Stimulated activated naive CD8-positive, alpha-beta T cell treated with anti-CD3 and anti-CD28 coated beads, Interleukin-15, Interleukin-2, amounts not matched to agents 100 U/mL and 50 U/mL, for 24 hours (primary cell): ENCODE measurements at regions not wholly inside any gene's neighbourhood (a gene's known extent, or its start where the extent isn't known, plus 50 kb on each side); places are given as distances from the start of the nearest gene placed in this dataset.

Experiments
- ATAC-seq: fragments of 150-1000 bp; cut with Tn5 transposase; one replicate; pipeline ENCODE4 v1.10.0; 2021
- DNase-seq: peaks from one replicate; pipeline ENCODE4 v3.0.0; 2021

DNA sequence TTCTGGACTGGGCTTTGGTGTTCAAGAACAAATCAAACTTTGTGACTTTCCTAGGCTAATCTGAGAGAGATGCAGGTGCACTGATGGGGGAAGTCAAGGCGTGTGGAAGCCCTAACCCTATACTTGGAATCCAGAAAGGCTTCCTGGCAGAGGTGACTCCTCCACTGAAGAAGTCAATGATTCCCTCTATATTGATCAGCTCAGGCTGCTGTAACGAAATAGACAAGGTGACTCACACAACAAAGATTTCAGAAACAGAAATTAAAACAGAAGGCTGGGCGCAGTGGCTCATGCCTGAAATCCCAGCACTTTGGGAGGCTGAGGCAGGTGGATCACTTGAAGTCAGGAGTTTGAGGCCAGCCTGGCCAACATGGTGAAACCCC lies 69.6 kb upstream of the GGTA1 start:
- no peak for ATAC-seq

DNA sequence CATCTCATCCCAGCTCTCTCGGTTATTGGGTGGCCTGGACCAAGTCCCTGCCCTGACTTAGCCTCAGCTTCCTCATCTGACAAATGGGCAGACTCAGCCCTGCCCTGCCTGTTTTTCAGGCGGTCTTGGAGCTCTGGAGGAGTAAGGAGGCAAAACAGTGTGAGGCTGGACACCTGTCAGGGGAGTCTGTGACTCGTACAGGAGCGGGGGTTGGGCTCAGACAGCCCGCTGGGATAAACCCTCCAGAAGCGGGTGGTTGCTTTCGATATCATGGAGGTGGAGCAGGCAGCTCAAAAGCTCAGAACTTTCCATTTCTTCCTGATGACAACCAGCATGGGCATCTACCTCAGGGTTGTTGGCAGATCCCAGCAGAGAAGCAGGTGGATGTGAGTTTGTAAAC lies 72.9 kb upstream of the GGTA1 start:
- DNase-seq (no peak), ATAC-seq (no peak)

More for the DNA sequence above, 69.6 kb upstream of the GGTA1 start:
- DNase-seq = no peak

DNA sequence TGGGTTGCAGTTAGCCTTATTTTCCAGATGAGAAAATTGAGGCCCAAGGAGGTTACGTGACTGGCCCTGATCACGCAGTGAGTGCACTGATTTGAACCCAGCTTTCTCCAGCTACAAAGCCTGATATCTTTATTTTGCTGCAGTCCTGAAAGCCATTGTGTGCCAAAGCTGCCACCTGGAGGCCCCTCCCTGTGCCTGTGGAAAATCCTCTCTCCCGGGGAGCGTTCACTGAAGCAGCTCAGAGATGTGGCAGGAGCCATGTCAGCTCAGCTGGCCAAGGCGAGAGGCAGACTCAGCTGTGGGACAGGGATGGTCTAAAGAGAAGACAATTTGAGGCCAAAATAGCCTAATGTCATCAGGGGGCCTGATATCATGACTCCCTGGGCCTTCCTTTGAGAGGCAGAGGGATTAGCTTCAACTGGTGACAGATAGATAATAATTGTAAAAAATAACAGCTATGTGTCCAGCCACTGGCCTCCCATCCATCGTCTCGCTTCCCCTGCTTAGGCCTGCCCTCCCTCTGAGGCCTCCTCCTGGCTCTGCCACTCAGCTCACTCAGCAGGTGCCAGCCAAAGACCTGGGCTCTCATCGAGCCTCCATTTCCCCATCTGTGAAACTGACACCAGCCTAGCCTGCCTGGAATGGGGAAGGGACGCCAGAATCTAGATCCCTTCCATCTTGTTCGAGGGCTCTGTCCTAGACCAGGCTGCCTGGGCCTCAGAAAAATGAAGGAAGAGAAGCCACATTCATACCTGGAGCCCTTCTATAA lies 74.3 kb upstream of the GGTA1 start:
- no peak for DNase-seq
- ATAC-seq = no peak

DNA sequence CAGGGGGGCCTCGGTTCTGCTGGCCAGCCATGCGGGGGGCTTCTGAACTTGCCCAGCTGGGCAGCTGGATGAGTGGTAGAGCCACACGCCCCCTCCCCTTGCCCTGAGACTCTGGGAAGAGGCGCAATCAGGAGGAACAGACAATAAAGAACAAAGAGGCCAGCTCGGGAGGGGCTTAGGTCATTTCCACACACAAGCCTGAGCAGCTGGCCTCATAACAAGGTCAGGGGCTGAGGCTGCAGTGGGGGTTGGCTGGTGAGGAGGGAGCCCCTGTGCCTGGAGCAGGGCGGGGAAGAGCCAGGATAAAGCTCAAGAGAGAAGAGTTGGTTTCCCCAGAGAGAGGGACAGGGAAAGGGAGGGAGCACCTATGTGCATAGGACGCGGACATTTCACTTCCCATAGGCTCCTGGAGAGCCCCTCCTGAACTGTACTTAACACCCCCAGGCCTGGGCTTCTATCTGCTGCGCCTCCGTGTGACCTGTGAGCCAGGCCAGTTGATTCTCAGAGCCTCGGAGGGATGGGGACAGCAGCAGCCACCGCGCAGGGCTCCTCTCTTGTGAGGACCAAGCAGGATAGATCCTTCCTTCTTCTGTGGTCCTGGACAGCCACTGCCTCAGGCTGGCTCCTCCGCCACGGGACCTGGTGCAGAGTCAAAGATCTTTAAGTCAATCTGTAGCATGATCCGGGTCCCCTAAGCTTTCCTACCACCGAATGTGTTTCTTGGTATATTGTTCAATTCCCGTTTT lies 75.3 kb upstream of the GGTA1 start:
- ATAC-seq = no peak
- no peak for DNase-seq

DNA sequence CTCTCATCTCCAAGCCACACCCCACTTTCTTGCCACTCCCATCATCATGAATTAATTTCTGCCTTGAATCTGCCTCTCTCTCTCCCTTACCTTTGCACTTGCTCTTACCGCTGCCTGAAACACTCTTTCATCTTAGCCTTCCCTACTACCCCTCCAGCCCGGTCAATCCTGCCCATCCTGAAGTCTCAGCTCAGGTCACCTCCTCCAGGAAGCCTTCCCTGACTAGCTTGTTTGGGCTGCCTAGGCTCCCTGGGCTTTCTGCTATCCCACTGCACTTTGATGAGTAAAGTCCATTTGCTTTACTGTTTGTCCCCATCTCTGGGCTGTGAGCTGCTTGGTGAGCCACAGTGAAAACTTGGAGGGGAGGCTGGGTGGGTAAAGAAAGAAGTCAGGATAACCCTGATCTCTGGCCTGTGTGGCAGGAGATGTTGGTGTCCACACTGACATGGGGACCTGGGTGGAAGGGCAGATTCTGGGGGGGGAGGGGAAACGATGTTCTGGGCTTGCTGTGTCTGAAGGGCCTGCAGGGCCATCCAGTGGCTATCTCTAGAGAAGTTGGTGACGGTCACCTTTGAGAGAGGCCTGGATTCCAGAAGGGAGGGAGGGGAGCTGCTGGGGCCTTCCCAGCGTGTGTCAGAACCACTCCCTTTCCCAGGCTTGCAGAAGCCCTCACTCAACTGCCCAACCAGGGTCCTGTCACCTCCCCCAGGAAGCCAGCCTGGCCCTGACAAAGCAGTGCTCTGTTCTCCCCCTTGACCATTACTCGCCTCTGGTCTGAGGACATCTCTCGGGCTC lies 75.0 kb upstream of the DAB2IP start:
- DNase-seq = no peak
- no peak for ATAC-seq

DNA sequence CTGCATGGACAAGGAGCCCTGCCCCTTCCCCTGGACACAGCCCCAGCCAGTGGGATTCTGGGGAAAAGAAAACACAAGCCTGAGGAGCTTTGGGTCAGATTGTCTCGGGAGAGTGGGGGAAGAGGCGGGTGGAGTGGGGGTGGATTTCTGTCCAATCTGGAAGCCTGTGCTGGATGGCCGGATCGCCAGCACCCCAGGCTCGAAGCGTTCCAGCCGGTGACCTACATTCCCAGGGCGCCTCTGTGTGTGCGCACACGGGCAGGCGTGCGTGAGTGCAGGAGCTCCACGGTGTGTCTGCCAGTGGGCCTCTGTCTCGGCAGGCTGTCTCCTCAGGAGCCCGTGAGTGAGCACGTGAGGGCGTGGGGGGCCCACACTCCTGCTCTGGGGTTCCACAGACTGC lies 74.3 kb upstream of the DAB2IP start:
- no peak for ATAC-seq
- DNase-seq = no peak

DNA sequence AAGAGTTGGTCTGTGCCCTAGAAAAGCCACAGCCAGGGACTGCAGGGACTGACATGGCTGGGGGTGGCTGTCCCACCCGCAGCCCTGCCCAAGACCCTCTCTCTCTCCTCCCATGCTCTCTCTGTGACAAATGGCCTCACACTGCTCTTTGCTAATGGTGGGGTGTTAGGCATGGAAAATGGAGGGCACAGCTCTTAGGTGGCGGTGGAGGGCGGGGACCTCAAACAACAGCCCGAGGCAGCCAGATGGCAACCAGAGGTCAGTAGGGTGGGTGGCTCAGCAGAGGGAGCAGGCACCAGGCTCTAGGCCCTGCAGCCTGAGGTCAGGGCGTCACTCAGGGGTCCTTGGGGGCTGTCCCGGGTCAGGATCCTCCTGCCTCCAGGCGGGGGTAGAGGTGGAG lies 73.9 kb upstream of the DAB2IP start:
- DNase-seq (no peak), ATAC-seq (no peak)

DNA sequence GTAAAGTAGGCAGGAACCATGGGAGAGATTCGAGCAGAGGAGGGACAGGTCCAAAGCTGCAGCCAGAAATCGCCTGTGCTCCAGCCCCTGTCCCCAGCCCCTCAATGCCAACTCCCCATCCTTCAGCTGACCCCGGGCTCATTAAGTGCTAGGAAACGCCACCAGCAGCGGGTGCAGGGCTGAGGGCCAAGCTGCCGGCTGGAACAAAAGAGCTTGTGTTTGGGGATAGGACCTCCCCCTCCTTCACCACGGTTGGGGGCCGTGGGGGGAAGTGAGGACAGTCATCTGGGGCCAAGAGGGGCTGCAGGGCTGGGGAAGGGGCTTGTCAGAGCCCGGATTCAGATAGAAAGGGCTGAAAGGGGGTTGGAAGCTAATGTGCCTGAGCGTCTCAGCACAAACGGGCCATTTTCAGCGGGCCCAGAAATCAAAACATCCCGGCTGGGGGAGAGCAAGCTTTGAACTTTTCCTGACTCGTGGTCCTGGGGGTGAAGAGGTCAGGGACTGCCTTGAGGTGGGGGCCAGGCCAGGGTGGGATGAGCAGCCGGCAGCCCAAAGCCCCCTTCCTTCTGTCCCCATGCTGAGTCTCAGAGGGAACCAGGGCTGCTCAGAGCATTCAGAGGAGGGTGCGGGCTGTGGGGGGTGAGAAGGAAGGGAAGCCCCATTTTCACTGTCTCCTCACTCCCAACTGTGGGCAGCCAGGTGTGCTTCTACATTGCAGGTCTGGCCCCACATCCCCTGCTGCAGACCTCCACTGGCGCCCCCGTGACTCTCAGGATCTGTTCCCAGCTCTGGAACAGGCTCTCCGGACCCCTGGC lies 69.4 kb upstream of the DAB2IP start:
- ATAC-seq = no peak
- no peak for DNase-seq

DNA sequence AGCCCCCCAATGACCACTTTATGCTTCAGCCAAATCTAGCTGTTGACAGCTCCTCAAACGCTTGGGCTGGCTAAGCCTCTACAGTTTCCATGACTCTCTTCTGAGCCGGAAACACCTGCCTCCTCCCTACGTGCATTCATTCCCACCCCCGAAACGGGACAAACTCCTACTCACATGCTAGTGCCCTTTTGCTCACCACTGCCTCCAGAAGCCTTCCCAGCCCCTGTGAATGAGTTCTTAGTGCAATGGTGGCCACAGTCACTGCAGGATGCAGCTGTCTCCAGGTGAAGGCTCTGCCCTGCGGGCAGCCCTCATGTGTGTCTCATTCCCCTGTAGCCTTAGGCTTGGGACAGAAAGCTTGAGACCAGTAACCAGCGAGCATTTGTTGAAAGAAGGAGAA lies 68.8 kb upstream of the DAB2IP start:
- DNase-seq (no peak), ATAC-seq (no peak)

DNA sequence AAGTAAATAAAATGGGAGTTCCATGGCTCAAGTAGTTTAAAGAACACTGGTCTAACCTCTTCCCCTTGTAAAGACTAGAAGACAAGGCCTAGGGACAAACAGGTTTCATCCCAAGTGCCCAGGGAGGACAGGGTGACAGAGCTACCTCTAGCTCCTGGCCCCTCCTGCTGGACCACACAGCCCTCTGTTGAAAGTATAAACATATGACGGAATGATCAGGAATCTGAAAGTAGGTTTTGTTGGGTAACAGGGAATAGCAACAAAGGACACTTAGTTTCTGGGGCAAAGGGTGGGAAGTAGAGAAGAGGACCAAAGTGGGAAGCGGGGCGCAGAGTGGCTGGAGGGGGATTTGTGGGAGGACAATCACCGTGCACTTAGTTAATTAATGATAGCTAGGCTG lies 67.0 kb upstream of the DAB2IP start:
- DNase-seq (no peak), ATAC-seq (no peak)

DNA sequence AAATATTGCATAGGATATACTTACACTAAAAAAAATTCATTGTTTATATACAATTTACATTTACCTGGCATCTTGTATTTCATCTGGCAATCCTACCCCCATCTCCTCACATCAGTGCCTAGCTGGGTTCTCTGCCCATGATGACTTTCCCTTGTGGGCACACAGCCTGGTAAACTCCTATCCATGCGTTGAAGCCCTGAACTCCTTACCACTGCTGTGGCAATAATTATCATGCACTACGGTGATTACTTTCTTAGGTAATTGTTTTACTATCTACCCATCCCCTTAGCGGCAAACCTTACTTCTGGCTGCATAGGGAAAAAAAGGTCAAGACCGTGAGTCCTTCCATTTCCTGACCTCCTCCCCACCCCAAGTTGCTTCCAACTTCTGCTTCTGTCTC lies 63.6 kb upstream of the DAB2IP start:
- DNase-seq = no peak
- ATAC-seq = no peak

DNA sequence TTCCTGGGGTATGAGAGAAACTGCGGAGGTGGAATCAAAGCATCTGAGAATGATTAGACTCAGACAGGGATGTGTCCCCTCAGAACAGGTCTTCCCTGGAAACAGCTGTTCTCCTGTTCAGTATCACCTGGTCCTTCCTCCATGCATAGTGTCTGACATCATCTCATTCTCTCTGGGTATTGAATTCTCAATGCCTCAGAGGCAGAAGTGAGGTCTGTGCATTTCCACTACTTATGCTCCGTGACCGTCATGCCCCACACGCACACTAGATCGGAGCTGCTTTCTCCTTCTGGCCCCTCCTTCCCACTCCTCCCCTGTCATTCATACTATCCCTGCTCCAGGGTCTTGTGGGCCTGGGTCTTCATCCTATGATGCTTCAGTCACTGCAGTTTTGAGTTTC lies 61.4 kb upstream of the DAB2IP start:
- DNase-seq (no peak), ATAC-seq (no peak)

DNA sequence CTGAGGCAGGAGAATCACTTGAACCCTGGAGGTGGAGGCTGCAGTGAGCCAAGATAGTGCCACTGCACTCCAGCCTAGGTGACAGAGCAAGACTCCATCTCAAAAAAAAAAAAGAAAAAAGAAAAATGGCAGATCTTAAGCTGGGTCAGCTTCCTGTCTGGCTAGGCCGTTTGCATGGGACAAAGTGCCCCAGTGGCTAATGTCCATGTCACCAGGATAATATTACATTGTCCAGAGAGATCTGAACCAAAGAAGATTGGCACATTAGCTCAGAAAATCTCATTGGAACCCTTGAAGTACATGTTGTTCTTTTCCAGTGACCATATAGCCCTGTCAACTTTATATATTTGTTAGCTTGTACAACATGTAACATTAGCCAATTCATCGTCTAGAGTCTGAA lies 59.2 kb upstream of the DAB2IP start:
- DNase-seq = no peak
- no peak for ATAC-seq

DNA sequence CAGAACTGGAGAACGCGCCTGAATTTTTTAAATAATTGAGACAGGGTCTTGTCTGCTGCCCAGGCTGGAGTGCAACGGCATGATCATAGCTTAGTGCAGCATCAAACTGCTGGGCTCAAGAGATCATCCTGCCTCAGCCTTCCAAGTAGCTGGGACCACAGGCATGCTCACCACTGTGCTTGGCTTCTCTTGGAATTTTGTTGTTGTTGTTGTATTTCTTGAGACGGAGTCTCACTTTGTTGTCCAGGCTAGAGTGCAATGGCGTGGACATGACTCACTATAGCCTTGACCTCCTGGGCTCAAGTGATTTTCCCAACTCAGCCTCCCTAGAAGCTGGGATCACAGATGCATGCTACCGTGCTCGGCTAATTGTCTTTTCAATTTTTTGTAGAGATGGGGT lies 58.4 kb upstream of the DAB2IP start:
- ATAC-seq = no peak

DNA sequence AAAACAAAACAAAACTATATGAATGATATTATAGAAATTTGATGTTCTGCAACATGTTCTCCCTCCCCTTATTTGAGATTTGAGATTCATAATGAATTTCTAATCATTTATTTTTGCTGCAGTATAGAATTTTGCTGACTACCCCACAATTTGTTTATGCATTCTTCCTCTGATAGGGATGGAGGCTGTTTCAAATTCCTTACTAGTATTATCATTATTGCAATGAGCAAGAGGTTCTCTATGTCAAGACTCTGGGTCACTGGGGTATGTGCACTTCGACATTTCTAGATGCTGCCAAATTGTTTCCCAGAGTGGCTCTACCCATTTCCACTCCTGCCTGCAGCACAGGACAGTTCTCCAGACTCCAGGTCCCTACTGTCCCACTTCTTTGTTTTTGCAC lies 54.9 kb upstream of the DAB2IP start:
- DNase-seq (no peak), ATAC-seq (no peak)

More for the DNA sequence above, 58.4 kb upstream of the DAB2IP start:
- no peak for DNase-seq

DNA sequence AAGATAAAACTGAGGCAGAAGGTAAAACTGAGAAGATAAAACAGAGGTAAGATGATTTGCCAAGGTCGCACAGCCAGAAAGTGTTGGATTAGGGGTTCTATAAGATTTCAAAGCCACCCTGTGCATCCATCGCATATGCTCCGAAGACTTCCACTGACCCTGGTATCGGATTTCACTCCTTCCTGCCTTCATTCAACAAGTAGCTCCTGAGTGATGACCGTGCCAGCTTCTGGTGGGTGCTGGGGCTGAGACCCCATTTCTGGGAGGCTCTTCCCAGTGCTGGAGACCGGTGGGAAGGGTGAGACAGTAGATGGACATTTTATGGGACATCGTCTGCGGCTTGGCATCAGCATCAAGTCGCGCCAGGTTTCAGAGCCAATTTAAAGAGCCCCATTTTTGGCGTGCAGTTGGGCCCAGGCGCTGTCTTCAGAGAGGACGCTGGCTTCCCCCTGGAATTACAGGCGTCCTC lies 53.7 kb upstream of the DAB2IP start:
- no peak for ATAC-seq
- no peak for DNase-seq

DNA sequence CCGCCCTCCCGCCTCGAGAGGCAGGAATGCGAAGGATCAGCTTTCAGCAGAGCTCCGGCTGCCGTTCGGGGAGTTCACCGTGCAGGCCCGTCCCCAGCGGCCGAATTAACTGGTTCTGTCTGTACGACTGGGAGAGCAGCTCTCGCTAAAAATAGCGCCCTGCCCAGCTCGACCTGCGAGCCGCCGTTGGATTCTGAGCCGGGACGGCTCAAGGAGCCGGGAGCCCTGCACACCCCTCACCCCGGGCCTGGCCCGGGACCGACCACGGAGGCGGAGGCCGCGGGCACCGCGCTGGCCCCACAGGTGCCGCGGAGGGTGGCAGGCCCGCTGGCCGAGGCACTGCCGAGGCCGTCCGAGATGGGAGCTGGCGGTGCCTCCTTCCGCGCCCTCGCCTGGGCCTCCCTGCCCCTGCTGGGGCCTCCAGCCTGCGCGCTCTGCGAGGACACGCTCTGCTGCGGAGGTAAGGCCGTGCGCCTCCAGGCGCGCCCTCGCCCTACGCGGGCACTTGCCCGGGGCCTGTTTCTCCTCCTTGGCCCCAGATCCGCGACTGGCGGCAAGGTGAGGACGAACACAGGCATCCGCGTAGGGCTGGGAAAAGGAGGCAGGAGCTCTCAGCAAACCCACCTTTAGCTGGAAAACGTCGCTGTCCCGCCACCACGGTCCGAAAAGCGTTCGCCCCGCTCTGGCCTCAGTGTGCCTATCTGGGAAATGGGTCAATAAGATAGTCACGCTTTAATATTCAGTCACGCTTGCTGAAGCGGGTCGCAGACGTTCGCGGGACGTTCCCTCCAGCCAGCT lies 53.1 kb upstream of the DAB2IP start:
- peak; percentile 23 for ATAC-seq

DNA sequence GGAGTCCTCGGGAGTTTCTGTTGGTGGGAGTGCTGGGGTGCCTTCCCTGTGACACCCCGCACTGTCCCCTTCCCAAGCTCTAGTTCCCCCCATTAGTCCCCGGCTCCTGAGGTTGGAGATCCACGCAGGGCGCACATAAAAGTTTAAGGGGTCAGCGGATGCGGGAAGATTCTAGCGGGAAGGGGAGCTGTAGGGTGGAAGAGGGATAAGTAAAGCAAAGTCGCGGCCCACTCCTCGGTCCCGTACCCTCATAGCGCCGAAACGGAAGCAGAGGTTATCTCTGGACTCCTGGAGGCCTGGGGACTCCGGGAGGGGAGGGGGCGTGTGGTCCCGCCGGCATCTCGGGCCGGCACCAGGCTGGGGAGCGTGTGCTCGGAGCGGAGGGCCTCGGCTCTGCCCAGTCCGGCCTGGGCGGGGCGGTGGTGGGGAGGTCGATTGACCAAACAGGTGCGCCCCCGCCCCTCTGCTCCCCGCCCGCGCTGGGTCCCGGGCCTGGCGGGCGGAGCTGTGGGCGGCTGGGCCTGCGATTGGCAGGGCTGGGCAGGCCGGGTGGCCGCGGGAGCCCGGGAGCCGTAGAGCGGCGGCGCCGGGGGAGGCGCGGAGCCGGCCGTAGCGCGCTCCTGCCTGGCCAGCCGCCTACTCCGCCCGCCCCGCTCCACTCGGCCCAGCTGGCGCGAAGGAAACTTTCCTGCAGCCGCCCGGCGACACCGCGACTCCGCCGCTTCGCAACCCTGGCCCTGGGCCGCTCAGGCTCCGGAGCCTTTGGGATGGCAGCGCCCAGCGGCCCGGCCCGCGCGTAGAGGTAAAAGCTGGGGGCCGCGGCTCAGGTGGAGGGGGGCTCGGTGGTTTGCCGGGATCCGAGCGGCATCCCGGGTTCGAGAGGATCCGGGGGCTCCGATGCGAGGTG lies 52.2 kb upstream of the DAB2IP start:
- ATAC-seq = no peak
- DNase-seq = no peak

More for the DNA sequence above, 53.1 kb upstream of the DAB2IP start:
- no peak for DNase-seq

DNA sequence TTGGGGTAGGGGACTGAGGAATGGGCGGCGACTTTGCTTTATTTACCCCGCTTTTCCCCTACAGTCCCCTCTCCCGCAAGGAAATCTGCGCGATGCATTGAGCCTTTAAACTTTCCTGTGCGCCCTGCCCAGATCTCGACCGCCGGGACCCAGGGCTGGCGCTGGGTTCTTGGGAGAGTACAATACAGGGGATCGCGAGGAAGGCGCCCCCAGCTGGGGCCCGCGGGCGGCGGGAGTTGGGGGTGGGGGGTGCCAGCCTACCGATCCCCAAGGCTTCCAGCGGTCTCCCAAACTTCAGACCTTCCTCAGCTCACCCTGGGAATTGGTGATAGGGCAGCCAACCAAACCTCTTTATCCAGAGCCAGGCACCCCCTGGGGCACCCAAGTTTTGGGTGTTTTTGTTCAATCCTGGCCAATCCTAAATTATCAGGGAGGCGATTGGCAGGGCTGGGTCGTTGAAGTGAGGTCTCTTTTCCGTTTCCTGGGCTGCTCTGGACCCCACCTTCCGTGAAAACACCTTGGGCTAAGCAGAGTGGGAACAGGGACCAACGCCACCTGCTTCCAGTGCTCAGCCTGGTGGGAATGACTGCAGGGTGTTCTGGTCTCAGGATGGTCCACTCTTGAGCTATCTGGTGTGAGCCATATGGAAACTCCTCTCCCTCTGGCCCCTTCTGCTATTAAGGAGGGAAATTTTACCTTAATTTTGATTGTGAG lies 51.4 kb upstream of the DAB2IP start:
- no peak for DNase-seq
- ATAC-seq = no peak
